Activated naive CD8-positive, alpha-beta T cell treated with anti-CD3 and anti-CD28 coated beads, Interleukin-2, amount 50 U/mL, for 24 hours (primary cell): ENCODE measurements at regions not wholly inside any gene's neighbourhood (a gene's known extent, or its start where the extent isn't known, plus 50 kb on each side); places are given as distances from the start of the nearest gene placed in this dataset.

Source experiments
- ATAC-seq: fragments of 150-1000 bp; cut with Tn5 transposase; one replicate; pipeline ENCODE4 v1.10.0; 2021
- DNase-seq: peaks from one replicate; pipeline ENCODE4 v3.0.0; 2021
- H3K27ac Mint-ChIP-seq: one replicate; pipeline ENCODE4 v1.8.0; 2021; ENCODE audit warnings: mild to moderate bottlenecking, mixed read lengths
- H3K27me3 Mint-ChIP-seq: one replicate; pipeline ENCODE4 v1.8.0; 2021; ENCODE audit warnings: mixed read lengths
- H3K36me3 Mint-ChIP-seq: one replicate; pipeline ENCODE4 v1.8.0; 2021; ENCODE audit warnings: low read depth, mixed read lengths
- H3K4me1 Mint-ChIP-seq: one replicate; pipeline ENCODE4 v1.8.0; 2021; ENCODE audit warnings: mixed read lengths
- H3K4me3 Mint-ChIP-seq: one replicate; pipeline ENCODE4 v1.8.0; 2021; ENCODE audit warnings: mild to moderate bottlenecking, moderate library complexity, mixed read lengths
- H3K9me3 Mint-ChIP-seq: one replicate; pipeline ENCODE4 v1.8.0; 2021; ENCODE audit warnings: mixed read lengths

DNA sequence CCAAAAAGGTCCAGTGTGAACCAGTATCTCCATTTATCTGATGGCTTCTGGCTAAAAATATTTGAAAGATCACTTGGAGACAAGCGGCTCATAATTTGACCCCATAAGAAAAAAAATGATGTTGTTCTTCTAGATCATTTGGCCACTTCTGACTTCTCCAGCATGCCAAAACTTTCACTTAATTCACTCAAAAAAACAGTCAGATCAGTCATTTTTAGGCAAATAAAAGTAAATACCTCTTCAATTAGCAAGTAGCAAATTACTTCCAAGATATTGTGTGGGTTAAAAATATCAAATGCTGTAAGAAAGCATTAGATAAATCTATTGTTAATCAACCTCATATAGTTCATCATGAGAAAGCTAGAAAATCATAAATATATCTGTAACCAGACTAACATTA is 106.0 kb downstream of the ZC3H11B start:
- Mint-ChIP-seq H3K9me3 (peaks cover 3% of the 10 kb centered on the region), H3K27me3 (peaks cover 2% of the 10 kb centered on the region), H3K27ac (no peak overlapping the region), H3K36me3 (no peaks in the 10 kb centered on the region), H3K4me1 (no peaks in the 10 kb centered on the region), H3K4me3 (no peak overlapping the region)
- ATAC-seq (no peak), DNase-seq (no peak)

DNA sequence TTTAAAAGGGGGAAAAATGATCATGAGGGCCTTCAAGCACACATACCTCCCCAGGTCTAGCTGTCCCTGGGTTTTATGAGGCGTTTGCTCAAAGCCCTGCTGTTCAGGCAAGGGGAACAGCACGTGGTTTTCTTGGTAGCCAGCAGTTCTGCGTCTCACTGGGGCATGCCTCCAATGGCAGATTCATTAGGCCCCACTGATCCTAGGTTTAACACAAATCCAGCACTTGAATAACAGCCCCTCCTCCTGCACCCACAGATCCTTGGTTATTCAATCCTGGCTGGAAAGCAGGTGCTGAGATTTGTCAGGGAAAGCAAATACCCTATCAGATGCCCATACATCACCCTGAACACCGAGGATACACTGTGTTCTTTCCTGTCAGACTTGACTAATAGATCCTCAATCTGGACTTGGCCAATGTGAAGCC is 106.4 kb downstream of the ZC3H11B start:
- Mint-ChIP-seq H3K4me3 (no peak overlapping the region), H3K4me1 (no peaks in the 10 kb centered on the region)

DNA sequence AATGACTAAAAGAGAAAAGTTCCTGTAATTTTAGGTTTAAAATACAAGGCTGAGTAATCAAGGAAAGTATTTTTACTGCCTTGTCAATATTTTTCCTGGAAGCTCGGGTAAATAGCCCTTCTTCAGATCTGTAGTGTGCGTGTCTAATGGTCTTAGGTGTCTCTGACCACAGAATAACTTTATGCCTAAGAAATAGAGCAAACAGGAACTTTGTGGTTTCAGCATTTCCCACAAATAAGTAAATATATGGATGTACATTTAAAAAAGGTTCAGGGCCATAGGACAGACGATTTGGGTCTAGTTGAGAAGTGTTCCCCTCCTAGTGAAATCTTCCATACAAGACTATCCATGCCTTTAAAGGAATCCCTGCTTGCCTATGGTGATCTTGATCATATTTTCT is 107.0 kb downstream of the ZC3H11B start:
- ATAC-seq: no peak
- Mint-ChIP-seq H3K4me3 (no peak overlapping the region), H3K27ac (no peak overlapping the region), H3K27me3 (peaks cover 2% of the 10 kb centered on the region), H3K9me3 (peaks cover 3% of the 10 kb centered on the region), H3K36me3 (no peaks in the 10 kb centered on the region), H3K4me1 (no peaks in the 10 kb centered on the region)
- no peak for DNase-seq

More for the DNA sequence above, 106.4 kb downstream of the ZC3H11B start:
- H3K36me3 Mint-ChIP-seq: no peaks in the 10 kb centered on the region
- H3K27me3 Mint-ChIP-seq: peaks cover 2% of the 10 kb centered on the region
- no peak for ATAC-seq
- no peak for DNase-seq
- H3K27ac Mint-ChIP-seq: no peak overlapping the region
- H3K9me3 Mint-ChIP-seq: peaks cover 3% of the 10 kb centered on the region

DNA sequence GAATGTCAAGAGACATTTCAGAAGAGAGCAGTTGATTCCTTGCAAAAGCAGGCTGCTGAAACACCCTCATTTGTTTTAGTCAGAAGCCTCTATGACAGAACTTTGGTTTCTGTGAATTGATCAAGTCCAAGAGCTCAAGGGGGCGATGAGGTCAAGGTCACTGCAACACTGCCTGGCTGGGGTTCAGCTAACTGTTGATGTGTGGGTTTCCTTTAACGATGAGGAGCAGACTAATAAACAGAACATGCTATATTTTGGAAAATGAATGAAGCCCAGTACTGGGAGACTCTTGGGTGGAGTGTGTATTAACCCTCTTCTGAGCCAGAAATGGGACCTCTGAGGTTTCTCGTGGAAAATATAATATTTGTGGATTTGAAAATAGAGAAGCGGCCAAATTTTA is 109.3 kb downstream of the ZC3H11B start:
- H3K9me3 Mint-ChIP-seq: no peaks in the 10 kb centered on the region
- no peaks in the 10 kb centered on the region for H3K4me1 Mint-ChIP-seq
- ATAC-seq (no peak), DNase-seq (no peak)
- H3K27ac Mint-ChIP-seq: no peak overlapping the region
- no peaks in the 10 kb centered on the region for H3K36me3 Mint-ChIP-seq
- no peaks in the 10 kb centered on the region for H3K27me3 Mint-ChIP-seq
- no peak overlapping the region for H3K4me3 Mint-ChIP-seq

DNA sequence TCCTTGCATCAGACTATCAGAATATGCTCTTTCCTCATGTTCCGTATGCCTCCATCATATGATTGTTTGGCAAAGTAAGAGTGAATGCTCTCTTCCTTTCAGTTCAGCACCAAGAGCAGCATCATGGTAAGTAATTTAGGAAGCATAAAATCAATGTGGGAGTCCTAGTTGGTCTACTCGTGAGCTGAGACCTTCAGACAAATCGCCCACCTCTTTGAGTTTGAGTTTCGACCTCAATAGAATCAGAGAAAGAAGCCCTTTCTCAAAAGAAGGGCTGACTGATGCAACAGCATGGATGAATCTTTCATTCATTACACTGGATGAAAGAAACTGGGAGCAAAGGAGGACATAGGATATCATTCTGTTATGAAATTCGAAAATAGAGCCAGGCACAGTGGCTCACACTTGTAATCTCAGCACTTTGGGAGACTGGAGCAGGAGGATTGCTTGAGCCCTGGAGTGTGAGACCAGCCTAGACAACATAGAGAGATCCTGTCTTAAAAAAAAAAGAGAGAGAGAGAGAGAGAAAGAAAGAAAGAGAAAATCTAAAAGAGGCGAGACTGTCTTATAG is 112.5 kb downstream of the ZC3H11B start:
- H3K9me3 Mint-ChIP-seq: no peaks in the 10 kb centered on the region
- no peaks in the 10 kb centered on the region for H3K36me3 Mint-ChIP-seq
- no peak overlapping the region for H3K4me3 Mint-ChIP-seq
- H3K27ac Mint-ChIP-seq: no peak overlapping the region
- H3K27me3 Mint-ChIP-seq: no peaks in the 10 kb centered on the region
- ATAC-seq: no peak
- no peak for DNase-seq
- no peaks in the 10 kb centered on the region for H3K4me1 Mint-ChIP-seq

DNA sequence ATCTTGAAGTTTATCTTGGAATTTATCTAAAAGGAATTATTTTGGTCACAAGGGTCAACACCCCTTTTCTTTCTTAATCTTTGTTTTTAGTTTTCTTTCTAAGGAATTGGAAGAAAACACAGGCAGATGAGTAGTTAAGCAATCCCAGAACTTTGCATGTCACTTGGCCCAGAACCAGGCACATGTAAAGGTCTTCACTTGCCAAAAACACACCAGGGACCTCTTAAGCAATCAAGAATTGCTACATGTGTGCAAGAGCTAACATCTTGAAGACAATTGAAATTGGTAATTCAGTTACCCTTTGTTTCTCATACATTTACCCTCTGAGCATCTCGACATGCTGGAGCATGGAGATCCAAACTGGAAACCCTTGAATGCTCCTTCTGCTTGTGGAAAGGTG is 114.2 kb downstream of the ZC3H11B start:
- no peaks in the 10 kb centered on the region for H3K4me1 Mint-ChIP-seq
- H3K27me3 Mint-ChIP-seq: no peaks in the 10 kb centered on the region
- no peak overlapping the region for H3K4me3 Mint-ChIP-seq
- no peak for DNase-seq
- no peaks in the 10 kb centered on the region for H3K36me3 Mint-ChIP-seq
- H3K27ac Mint-ChIP-seq: no peak overlapping the region
- no peak for ATAC-seq
- H3K9me3 Mint-ChIP-seq: no peaks in the 10 kb centered on the region

DNA sequence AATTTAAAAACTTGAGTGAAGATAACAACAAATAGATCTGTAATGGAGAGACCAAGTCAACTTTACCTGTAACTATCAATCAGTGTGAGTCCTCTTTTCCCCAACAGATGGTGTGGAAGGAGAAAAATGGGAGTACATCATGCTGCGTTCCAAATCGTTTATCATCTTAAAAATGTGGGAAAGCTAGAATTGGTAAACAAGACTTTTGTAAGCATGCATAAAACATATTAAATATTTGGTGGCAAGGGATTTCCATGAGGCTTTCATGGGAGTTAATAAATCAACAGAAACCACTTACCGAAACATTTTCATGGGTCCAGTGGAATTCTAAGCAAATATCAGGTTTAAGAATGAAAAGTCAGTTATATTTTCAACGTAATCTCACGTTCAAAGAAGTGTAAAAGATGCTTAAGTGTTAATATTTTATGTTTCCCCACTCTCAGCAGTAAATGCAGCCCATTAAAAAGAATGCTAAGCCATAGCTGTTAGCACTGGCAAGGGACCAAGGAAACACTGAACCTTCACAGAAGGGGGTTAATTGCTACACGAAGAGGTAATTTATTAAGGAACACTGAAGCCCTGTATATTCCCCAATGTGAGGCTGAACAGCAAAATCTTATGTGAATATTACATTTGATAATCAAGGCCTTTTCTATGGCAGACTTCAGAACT is 117.0 kb downstream of the ZC3H11B start:
- DNase-seq (no peak), ATAC-seq (no peak)
- Mint-ChIP-seq H3K36me3 (no peaks in the 10 kb centered on the region), H3K9me3 (no peaks in the 10 kb centered on the region), H3K4me3 (no peak overlapping the region), H3K4me1 (no peaks in the 10 kb centered on the region), H3K27ac (no peak overlapping the region), H3K27me3 (no peaks in the 10 kb centered on the region)

DNA sequence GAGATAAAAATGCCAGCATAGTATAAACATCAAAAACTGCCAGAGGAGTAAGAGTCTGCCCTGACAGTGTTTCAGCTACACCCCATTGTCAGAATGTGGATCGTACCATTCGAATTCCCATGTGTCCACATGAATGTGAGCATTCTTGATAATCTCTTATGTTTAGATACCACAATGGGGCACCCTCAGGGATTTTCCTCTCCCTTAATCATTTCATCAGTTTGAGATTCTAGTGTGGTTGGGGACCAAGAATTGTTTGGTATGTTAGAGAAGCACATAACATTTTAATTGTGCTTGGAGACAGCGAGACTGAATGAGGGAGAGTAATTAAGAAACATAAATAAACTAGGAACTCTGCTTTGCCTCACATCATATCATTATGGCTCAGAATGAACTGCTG is 120.2 kb downstream of the ZC3H11B start:
- H3K27me3 Mint-ChIP-seq: no peaks in the 10 kb centered on the region
- no peak overlapping the region for H3K27ac Mint-ChIP-seq
- H3K9me3 Mint-ChIP-seq: no peaks in the 10 kb centered on the region
- no peaks in the 10 kb centered on the region for H3K4me1 Mint-ChIP-seq
- no peaks in the 10 kb centered on the region for H3K36me3 Mint-ChIP-seq
- no peak overlapping the region for H3K4me3 Mint-ChIP-seq
- ATAC-seq: no peak
- no peak for DNase-seq

DNA sequence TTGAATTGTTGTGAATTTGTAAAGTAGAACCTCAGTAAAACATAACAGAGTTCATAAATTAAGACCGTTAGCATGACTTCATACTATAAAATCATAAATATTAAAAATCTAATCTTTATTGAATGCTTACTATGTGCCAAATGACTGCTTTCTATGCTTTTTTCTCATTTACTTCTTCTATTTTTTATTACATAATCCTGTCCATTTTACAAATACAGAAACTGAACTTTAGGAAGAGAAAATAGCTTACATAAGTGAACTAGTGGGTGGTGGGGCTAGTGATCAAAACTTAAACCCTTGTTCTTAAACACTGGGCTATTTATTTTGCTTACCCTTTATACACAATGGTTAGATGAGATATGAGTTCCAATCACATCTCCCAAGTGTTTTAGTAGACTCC is 122.3 kb downstream of the ZC3H11B start:
- Mint-ChIP-seq H3K9me3 (no peaks in the 10 kb centered on the region), H3K27ac (no peak overlapping the region), H3K4me1 (no peaks in the 10 kb centered on the region), H3K4me3 (no peak overlapping the region), H3K36me3 (no peaks in the 10 kb centered on the region), H3K27me3 (no peaks in the 10 kb centered on the region)
- ATAC-seq: no peak
- no peak for DNase-seq

DNA sequence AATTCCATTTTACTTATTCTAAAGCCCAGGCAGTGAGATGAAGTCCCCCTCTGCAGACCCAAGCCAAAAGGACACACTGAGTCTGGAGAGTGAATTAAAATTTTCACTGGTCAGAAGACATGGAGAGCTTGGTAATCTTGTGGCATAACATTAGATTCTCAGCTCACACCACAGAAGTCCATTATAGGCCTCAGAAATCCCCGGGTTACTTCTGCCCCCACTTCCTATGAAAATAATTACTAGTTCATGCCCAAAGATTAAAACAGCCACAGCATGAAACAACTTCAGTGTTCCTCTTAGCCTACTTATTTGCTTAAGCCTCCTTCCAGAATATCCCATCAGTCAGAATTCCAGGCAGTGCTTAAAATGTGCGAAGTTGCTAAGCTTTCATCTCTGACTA is 123.3 kb downstream of the ZC3H11B start:
- no peak overlapping the region for H3K27ac Mint-ChIP-seq
- H3K36me3 Mint-ChIP-seq: no peaks in the 10 kb centered on the region
- H3K9me3 Mint-ChIP-seq: no peaks in the 10 kb centered on the region
- DNase-seq (no peak), ATAC-seq (no peak)
- no peaks in the 10 kb centered on the region for H3K27me3 Mint-ChIP-seq
- H3K4me1 Mint-ChIP-seq: no peaks in the 10 kb centered on the region
- no peak overlapping the region for H3K4me3 Mint-ChIP-seq

DNA sequence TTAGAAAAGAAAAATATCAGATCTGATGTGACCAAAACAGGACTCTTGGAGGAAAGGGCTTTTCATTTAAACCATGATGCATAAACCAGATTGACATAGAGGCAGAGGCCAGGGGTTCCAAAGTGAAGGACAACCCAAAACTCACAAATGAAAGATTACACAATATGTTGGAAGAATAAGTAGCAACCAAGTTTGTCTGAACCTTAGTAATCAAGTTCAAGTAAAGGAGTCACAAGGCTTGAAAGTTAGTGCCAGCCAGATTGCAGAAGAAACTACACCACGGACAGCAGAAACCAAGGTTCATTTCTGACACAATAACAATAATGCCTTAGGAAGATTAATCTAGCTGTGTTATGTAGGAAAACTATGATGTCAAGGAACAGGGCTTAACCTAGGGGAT is 124.6 kb downstream of the ZC3H11B start:
- Mint-ChIP-seq H3K36me3 (no peaks in the 10 kb centered on the region), H3K4me3 (no peak overlapping the region), H3K27ac (no peak overlapping the region), H3K9me3 (no peaks in the 10 kb centered on the region), H3K27me3 (peaks cover 2% of the 10 kb centered on the region), H3K4me1 (no peaks in the 10 kb centered on the region)
- ATAC-seq (no peak), DNase-seq (no peak)

DNA sequence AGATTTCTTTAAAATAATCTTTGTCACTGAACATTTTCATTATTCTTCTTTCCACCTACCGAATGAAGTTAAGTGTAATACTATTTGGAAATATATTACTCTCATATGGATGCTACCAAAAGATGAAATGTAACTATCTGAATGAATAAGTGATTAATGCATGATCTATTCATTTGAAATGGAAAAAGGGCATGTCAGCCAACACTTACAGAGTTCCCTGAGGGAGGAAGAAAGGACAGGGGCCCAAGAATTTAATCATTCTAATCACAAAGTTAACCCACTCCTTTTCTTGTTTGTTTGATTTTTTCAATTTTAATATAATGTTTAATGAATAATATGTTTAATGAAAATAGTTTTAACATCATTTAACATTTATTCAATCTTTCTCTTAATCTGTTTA is 129.4 kb downstream of the ZC3H11B start:
- H3K27ac Mint-ChIP-seq: no peak overlapping the region
- DNase-seq (no peak), ATAC-seq (no peak)
- H3K36me3 Mint-ChIP-seq: no peaks in the 10 kb centered on the region
- H3K27me3 Mint-ChIP-seq: peaks cover 2% of the 10 kb centered on the region
- no peak overlapping the region for H3K4me3 Mint-ChIP-seq
- no peaks in the 10 kb centered on the region for H3K9me3 Mint-ChIP-seq
- no peaks in the 10 kb centered on the region for H3K4me1 Mint-ChIP-seq

DNA sequence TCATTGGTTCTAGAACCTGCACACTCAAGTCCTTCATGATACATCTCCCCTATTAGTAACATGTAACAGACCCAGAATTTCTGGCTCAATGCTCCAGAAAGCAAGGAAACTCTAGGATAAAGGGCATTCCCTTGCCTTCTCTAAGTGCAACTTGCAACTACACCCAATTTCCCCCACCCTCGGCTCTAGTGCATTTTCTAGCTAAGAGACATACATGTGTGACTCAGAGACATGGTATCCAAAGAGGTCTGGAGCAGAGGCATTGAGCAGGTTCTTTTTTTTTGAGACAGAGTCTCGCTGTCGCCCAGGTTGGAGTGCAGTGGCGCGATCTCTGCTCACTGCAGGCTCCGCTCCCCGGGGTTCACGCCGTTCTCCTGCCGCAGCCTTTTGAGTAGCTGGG is 132.9 kb downstream of the ZC3H11B start:
- no peak overlapping the region for H3K27ac Mint-ChIP-seq
- ATAC-seq (no peak), DNase-seq (no peak)
- H3K36me3 Mint-ChIP-seq: no peaks in the 10 kb centered on the region
- H3K4me3 Mint-ChIP-seq: no peak overlapping the region
- H3K4me1 Mint-ChIP-seq: no peaks in the 10 kb centered on the region
- H3K9me3 Mint-ChIP-seq: no peaks in the 10 kb centered on the region
- peaks cover 2% of the 10 kb centered on the region for H3K27me3 Mint-ChIP-seq

DNA sequence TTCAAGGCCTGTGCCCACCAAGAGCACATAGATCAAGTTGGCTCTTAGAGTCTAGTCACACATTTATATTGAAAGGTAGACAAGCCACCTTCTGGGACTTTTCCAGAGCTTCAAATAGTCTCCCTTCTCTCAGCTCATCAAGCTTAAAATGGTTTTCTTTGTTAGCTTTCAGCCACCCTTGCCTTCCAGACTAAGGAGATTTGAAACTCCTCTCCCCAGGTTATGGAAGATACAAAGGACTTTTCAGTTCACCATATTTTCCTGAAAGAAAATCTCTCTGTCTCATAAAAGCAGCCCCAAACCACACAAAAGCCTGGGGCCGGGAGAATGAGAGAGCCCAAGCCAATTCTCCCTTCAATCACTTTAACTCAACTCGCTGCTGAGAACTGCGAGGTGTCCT is 134.1 kb downstream of the ZC3H11B start:
- Mint-ChIP-seq H3K36me3 (no peaks in the 10 kb centered on the region), H3K27ac (no peak overlapping the region), H3K4me1 (no peaks in the 10 kb centered on the region), H3K9me3 (no peaks in the 10 kb centered on the region), H3K4me3 (no peak overlapping the region), H3K27me3 (peaks cover 2% of the 10 kb centered on the region)
- no peak for DNase-seq
- no peak for ATAC-seq

DNA sequence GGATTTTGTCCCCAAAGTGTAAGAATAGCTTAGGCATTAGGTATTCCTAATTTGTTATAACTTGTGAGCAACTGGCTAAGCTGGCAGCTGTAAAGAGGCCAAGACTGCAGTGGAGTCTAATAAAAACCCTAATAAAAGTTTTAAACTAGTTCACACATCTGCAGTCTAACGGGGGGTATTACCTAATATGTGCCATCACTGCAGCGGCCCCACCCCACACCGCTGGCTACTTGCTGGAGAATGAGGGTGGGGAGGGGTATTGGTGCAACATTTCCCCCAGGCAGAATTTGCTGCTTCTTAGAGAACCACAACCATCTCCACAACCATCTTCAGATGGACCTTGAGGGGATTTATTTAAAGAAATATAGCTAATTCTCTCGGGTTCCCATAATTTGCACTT is 135.0 kb downstream of the ZC3H11B start:
- no peaks in the 10 kb centered on the region for H3K9me3 Mint-ChIP-seq
- no peaks in the 10 kb centered on the region for H3K36me3 Mint-ChIP-seq
- no peak for DNase-seq
- no peak overlapping the region for H3K4me3 Mint-ChIP-seq
- no peak for ATAC-seq
- H3K27ac Mint-ChIP-seq: no peak overlapping the region
- H3K27me3 Mint-ChIP-seq: no peaks in the 10 kb centered on the region
- H3K4me1 Mint-ChIP-seq: no peaks in the 10 kb centered on the region

DNA sequence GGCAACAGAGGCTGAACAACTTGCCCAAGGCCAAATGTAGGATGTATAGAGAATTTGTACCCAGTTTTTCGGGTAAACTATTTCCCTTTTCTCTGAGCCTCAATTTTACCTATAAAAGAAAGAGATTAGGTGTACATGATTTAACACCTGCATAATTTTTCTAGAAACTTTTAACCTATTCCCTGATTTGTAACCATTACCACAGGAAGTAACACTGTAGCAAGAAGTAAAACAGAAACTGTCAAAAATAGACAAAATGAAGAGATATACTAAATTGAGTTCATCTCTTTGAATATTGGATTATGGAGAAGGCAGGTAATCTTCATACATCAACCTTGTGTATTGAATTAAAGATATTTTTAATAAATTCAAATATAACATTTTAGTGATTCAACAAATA is 136.2 kb downstream of the ZC3H11B start:
- Mint-ChIP-seq H3K27me3 (no peaks in the 10 kb centered on the region), H3K4me3 (no peak overlapping the region), H3K36me3 (no peaks in the 10 kb centered on the region), H3K9me3 (no peaks in the 10 kb centered on the region), H3K27ac (no peak overlapping the region), H3K4me1 (no peaks in the 10 kb centered on the region)
- no peak for DNase-seq
- ATAC-seq: no peak
